Hematopoietic multipotent progenitor cell treated with erythropoietin and hydrocortisone succinate and interleukin-3 and kit ligand, for 17 days (in vitro differentiated cells): ENCODE measurements at regions not wholly inside any gene's neighbourhood (a gene's known extent, or its start where the extent isn't known, plus 50 kb on each side); places are given as distances from the start of the nearest gene placed in this dataset.

ENCODE experiments used
- DNase-seq: peaks from one replicate; pipeline ENCODE4 v3.0.0-alpha.2; 2015; ENCODE audit warnings: low spot score

- DNase-seq, result no peak
Measured at GRCh38 chrX:57848857-57849256, 61.4 kb downstream of the ZXDA start.

- no peak for DNase-seq
Measured at GRCh38 chrX:57822818-57823217, 87.4 kb downstream of the ZXDA start.

- no peak for DNase-seq
Measured at GRCh38 chrX:57822398-57822797, 87.9 kb downstream of the ZXDA start.

- DNase-seq, result peak; percentile 3
Measured at GRCh38 chrX:57821703-57822387, 88.4 kb downstream of the ZXDA start.

- no peak for DNase-seq
Measured at GRCh38 chrX:57817302-57817701, 93.0 kb downstream of the ZXDA start.

- no peak for DNase-seq
Measured at GRCh38 chrX:57772637-57773036, 92.6 kb upstream of the NLRP2B start.

GRCh38 chrX:57771689-57772088 lies 91.6 kb upstream of the NLRP2B start:
- DNase-seq, result no peak

GRCh38 chrX:57752866-57753265 lies 72.8 kb upstream of the NLRP2B start:
- DNase-seq, result no peak

- no peak for DNase-seq
Measured at GRCh38 chrX:57741107-57741506, 61.0 kb upstream of the NLRP2B start.

- no peak for DNase-seq
Measured at GRCh38 chrX:57737881-57738280, 57.8 kb upstream of the NLRP2B start.
